Daoy (cell line): ENCODE measurements at regions not wholly inside any gene's neighbourhood (a gene's known extent, or its start where the extent isn't known, plus 50 kb on each side); places are given as distances from the start of the nearest gene placed in this dataset.
"Not testable (repeated sequence)": the region's sequence is repeated elsewhere in the genome, so short reads cannot be mapped to it uniquely, and the experiment has no call there.

Experiments
- DNase-seq: peaks from one replicate; pipeline ENCODE4 v3.0.0-alpha.2; 2015; ENCODE audit warnings: low read depth

- no peak for DNase-seq
Observed at GRCh38 chr5:102049517-102049916, 246.6 kb downstream of the SLCO4C1 start.

GRCh38 chr5:102048940-102049339 lies 247.1 kb downstream of the SLCO4C1 start:
- no peak for DNase-seq

GRCh38 chr5:102047073-102047472 lies 249.0 kb downstream of the SLCO4C1 start:
- not testable (repeated sequence) for DNase-seq

GRCh38 chr5:102040326-102040725 lies 255.8 kb downstream of the SLCO4C1 start:
- no peak for DNase-seq

- no peak for DNase-seq
Observed at GRCh38 chr5:102036927-102037326, 259.2 kb downstream of the SLCO4C1 start.

- no peak for DNase-seq
Observed at GRCh38 chr5:102031711-102032110, 264.4 kb downstream of the SLCO4C1 start.

- DNase-seq, result no peak
Observed at GRCh38 chr5:102018690-102019089, 277.4 kb downstream of the SLCO4C1 start.

GRCh38 chr5:102018279-102018678 lies 277.8 kb downstream of the SLCO4C1 start:
- DNase-seq, result no peak

- no peak for DNase-seq
Observed at GRCh38 chr5:102014371-102014770, 281.7 kb downstream of the SLCO4C1 start.

GRCh38 chr5:102010644-102011043 lies 285.4 kb downstream of the SLCO4C1 start:
- no peak for DNase-seq

GRCh38 chr5:101997235-101997634 lies 298.8 kb downstream of the SLCO4C1 start:
- DNase-seq, result no peak

GRCh38 chr5:101995585-101995984 lies 300.5 kb downstream of the SLCO4C1 start:
- no peak for DNase-seq

GRCh38 chr5:101991486-101991885 lies 304.6 kb downstream of the SLCO4C1 start:
- DNase-seq, result no peak

- DNase-seq, result no peak
Observed at GRCh38 chr5:101989659-101990058, 306.4 kb downstream of the SLCO4C1 start.

GRCh38 chr5:101977729-101978345 lies 318.2 kb downstream of the SLCO4C1 start:
- DNase-seq, result no peak

GRCh38 chr5:101976933-101977332 lies 319.2 kb downstream of the SLCO4C1 start:
- DNase-seq, result no peak

- DNase-seq, result no peak
Observed at GRCh38 chr5:101969742-101970141, 326.3 kb downstream of the SLCO4C1 start.

- no peak for DNase-seq
Observed at GRCh38 chr5:101966476-101966875, 329.6 kb downstream of the SLCO4C1 start.

- no peak for DNase-seq
Observed at GRCh38 chr5:101955891-101956290, 340.2 kb downstream of the SLCO4C1 start.

GRCh38 chr5:101950019-101950418 lies 346.1 kb downstream of the SLCO4C1 start:
- no peak for DNase-seq

- DNase-seq, result no peak
Observed at GRCh38 chr5:101948615-101949014, 347.5 kb downstream of the SLCO4C1 start.

- no peak for DNase-seq
Observed at GRCh38 chr5:101943784-101944183, 352.3 kb downstream of the SLCO4C1 start.

- DNase-seq, result no peak
Observed at GRCh38 chr5:101942321-101942882, 353.7 kb downstream of the SLCO4C1 start.

GRCh38 chr5:101937041-101937440 lies 359.0 kb downstream of the SLCO4C1 start:
- DNase-seq, result no peak
